ENCODE measurements at regions not wholly inside any gene's neighbourhood (a gene's known extent, or its start where the extent isn't known, plus 50 kb on each side); places are given as distances from the start of the nearest gene placed in this dataset.

DNA sequence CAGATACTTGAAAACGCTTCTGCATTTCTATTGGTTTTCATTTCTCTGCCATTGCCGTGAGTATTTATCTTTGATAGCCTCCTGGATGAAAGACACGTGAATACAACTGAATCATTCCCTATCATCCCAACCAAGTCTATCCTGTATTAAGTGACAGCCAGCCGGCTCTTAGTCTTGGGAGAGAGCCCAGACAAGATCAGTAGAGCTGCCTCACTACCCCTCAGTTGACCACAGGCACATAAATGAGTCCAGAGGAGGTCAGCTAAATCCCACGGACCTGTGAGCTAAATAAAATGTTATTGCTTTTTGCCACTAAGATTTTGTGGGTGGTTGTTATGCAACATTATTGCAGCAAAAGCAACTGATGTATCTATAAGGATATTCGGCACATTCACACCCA lies 639.0 kb upstream of the ACO1 start:
- no peak for TF ChIP-seq EZH2phosphoT487 (IDR thresholded peaks at IDR 0.05; ENCODE audit: borderline replicate concordance, low read length)
- TF ChIP-seq, protein P1, sequence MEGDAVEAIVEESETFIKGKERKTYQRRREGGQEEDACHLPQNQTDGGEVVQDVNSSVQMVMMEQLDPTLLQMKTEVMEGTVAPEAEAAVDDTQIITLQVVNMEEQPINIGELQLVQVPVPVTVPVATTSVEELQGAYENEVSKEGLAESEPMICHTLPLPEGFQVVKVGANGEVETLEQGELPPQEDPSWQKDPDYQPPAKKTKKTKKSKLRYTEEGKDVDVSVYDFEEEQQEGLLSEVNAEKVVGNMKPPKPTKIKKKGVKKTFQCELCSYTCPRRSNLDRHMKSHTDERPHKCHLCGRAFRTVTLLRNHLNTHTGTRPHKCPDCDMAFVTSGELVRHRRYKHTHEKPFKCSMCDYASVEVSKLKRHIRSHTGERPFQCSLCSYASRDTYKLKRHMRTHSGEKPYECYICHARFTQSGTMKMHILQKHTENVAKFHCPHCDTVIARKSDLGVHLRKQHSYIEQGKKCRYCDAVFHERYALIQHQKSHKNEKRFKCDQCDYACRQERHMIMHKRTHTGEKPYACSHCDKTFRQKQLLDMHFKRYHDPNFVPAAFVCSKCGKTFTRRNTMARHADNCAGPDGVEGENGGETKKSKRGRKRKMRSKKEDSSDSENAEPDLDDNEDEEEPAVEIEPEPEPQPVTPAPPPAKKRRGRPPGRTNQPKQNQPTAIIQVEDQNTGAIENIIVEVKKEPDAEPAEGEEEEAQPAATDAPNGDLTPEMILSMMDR (IDR thresholded peaks at IDR 0.05; ENCODE audit: low read depth, low read length, poor library complexity, severe bottlenecking), result no peak

All from DOHH2 (cell line).